GM10847 (cell line): ENCODE measurements at regions not wholly inside any gene's neighbourhood (a gene's known extent, or its start where the extent isn't known, plus 50 kb on each side); places are given as distances from the start of the nearest gene placed in this dataset.

Experiments
- POLR2A ChIP-seq: IDR thresholded peaks from 2 replicates; pipeline ENCODE4 v1.6.1; 2011; ENCODE audit not compliant: insufficient read length; ENCODE audit errors: extremely low read depth

- no peak for TF ChIP-seq POLR2A
These were observed 175.2 kb upstream of the ATP2B1 start for GRCh38 chr12:89883630-89884389.

- no peak for TF ChIP-seq POLR2A
These were observed 174.2 kb upstream of the ATP2B1 start for GRCh38 chr12:89882792-89883191.

- no peak for TF ChIP-seq POLR2A
These were observed 173.4 kb upstream of the ATP2B1 start for GRCh38 chr12:89882050-89882449.

GRCh38 chr12:89880690-89881350, 172.2 kb upstream of the ATP2B1 start:
- no peak for TF ChIP-seq POLR2A

- no peak for TF ChIP-seq POLR2A
These were observed 171.1 kb upstream of the ATP2B1 start for GRCh38 chr12:89879766-89880165.

- TF ChIP-seq POLR2A = no peak
These were observed 170.3 kb upstream of the ATP2B1 start for GRCh38 chr12:89878950-89879349.

GRCh38 chr12:89878327-89878726, 169.7 kb upstream of the ATP2B1 start:
- TF ChIP-seq POLR2A = no peak

GRCh38 chr12:89877671-89878070, 169.0 kb upstream of the ATP2B1 start:
- no peak for TF ChIP-seq POLR2A

GRCh38 chr12:89877136-89877535, 168.5 kb upstream of the ATP2B1 start:
- no peak for TF ChIP-seq POLR2A

- TF ChIP-seq POLR2A = no peak
These were observed 167.2 kb upstream of the ATP2B1 start for GRCh38 chr12:89875809-89876208.

- no peak for TF ChIP-seq POLR2A
These were observed 166.6 kb upstream of the ATP2B1 start for GRCh38 chr12:89875225-89875624.

- no peak for TF ChIP-seq POLR2A
These were observed 165.5 kb upstream of the ATP2B1 start for GRCh38 chr12:89874146-89874545.

GRCh38 chr12:89873745-89874144, 165.1 kb upstream of the ATP2B1 start:
- TF ChIP-seq POLR2A = no peak

- no peak for TF ChIP-seq POLR2A
These were observed 164.4 kb upstream of the ATP2B1 start for GRCh38 chr12:89872922-89873630.

GRCh38 chr12:89870413-89871184, 162.0 kb upstream of the ATP2B1 start:
- TF ChIP-seq POLR2A = no peak
